Fibroblast of the conjunctiva (primary cell): ENCODE measurements at regions not wholly inside any gene's neighbourhood (a gene's known extent, or its start where the extent isn't known, plus 50 kb on each side); places are given as distances from the start of the nearest gene placed in this dataset.
"Not testable (repeated sequence)": the region's sequence is repeated elsewhere in the genome, so short reads cannot be mapped to it uniquely, and the experiment has no call there.

ENCODE experiments used
- DNase-seq: peaks from one replicate; pipeline ENCODE4 v3.0.0-alpha.2; 2010; ENCODE audit warnings: low read depth

- DNase-seq, result no peak
These were observed 64.1 kb upstream of the KBTBD8 start for GRCh38 chr3:66934041-66934440.

GRCh38 chr3:66934725-66935124 is 63.4 kb upstream of the KBTBD8 start:
- DNase-seq, result no peak

GRCh38 chr3:66937041-66937440 is 61.1 kb upstream of the KBTBD8 start:
- not testable (repeated sequence) for DNase-seq

GRCh38 chr3:66938338-66938963 is 59.7 kb upstream of the KBTBD8 start:
- DNase-seq, result peak; percentile 48

- no peak for DNase-seq
These were observed 50.1 kb upstream of the KBTBD8 start for GRCh38 chr3:66948041-66948440.
